Activated CD4-positive, alpha-beta T cell treated with anti-CD3 and anti-CD28 coated beads, Interleukin-2, amount 50 U/mL, for 48 hours (primary cell): ENCODE measurements at regions not wholly inside any gene's neighbourhood (a gene's known extent, or its start where the extent isn't known, plus 50 kb on each side); places are given as distances from the start of the nearest gene placed in this dataset.

Experiments used
- DNase-seq, 2 experiments: peaks; one replicate each; pipeline ENCODE4 v3.0.0-alpha.2; 2020

GRCh38 chr16:82404586-82405315 is 222.0 kb upstream of the CDH13 start:
- DNase-seq = no peak

- DNase-seq = no peak
These were observed 224.0 kb upstream of the CDH13 start for GRCh38 chr16:82402665-82403218.

- DNase-seq = no peak
These were observed 226.7 kb upstream of the CDH13 start for GRCh38 chr16:82400046-82400445.

- no peak for DNase-seq
These were observed 226.5 kb upstream of the MPHOSPH6 start for GRCh38 chr16:82396509-82396908.

- DNase-seq = no peak
These were observed 225.2 kb upstream of the MPHOSPH6 start for GRCh38 chr16:82395212-82395611.

- DNase-seq = no peak
These were observed 221.7 kb upstream of the MPHOSPH6 start for GRCh38 chr16:82391690-82392089.

- no peak for DNase-seq
These were observed 220.1 kb upstream of the MPHOSPH6 start for GRCh38 chr16:82389956-82390650.

- DNase-seq = no peak
These were observed 216.7 kb upstream of the MPHOSPH6 start for GRCh38 chr16:82386761-82387160.

- no peak for DNase-seq
These were observed 214.9 kb upstream of the MPHOSPH6 start for GRCh38 chr16:82384949-82385348.

- no peak for DNase-seq
These were observed 214.0 kb upstream of the MPHOSPH6 start for GRCh38 chr16:82384017-82384416.

- no peak for DNase-seq
These were observed 212.5 kb upstream of the MPHOSPH6 start for GRCh38 chr16:82382521-82382920.

- DNase-seq = no peak
These were observed 209.5 kb upstream of the MPHOSPH6 start for GRCh38 chr16:82379551-82379950.

GRCh38 chr16:82373976-82374375 is 204.0 kb upstream of the MPHOSPH6 start:
- DNase-seq = no peak

- no peak for DNase-seq
These were observed 200.3 kb upstream of the MPHOSPH6 start for GRCh38 chr16:82370282-82370681.

GRCh38 chr16:82368041-82368440 is 198.0 kb upstream of the MPHOSPH6 start:
- DNase-seq = no peak

- DNase-seq = no peak
These were observed 196.4 kb upstream of the MPHOSPH6 start for GRCh38 chr16:82366462-82366861.

- no peak for DNase-seq
These were observed 194.7 kb upstream of the MPHOSPH6 start for GRCh38 chr16:82364690-82365089.

GRCh38 chr16:82363026-82363816 is 193.2 kb upstream of the MPHOSPH6 start:
- DNase-seq = no peak

GRCh38 chr16:82361885-82362284 is 191.9 kb upstream of the MPHOSPH6 start:
- no peak for DNase-seq

- no peak for DNase-seq
These were observed 190.2 kb upstream of the MPHOSPH6 start for GRCh38 chr16:82360024-82360783.

GRCh38 chr16:82358606-82359221 is 188.7 kb upstream of the MPHOSPH6 start:
- no peak for DNase-seq

- no peak for DNase-seq
These were observed 188.1 kb upstream of the MPHOSPH6 start for GRCh38 chr16:82358161-82358560.
